IMR-90 (cell line): ENCODE measurements at regions not wholly inside any gene's neighbourhood (a gene's known extent, or its start where the extent isn't known, plus 50 kb on each side); places are given as distances from the start of the nearest gene placed in this dataset.
"Not testable (repeated sequence)": the region's sequence is repeated elsewhere in the genome, so short reads cannot be mapped to it uniquely, and the experiment has no call there.

Source experiments
- ATAC-seq: fragments of 200-7000 bp; cut with Tn5 transposase; 2 replicates; pipeline ENCODE4 v1.9.1; 2020; ENCODE audit warnings: low read depth, mild to moderate bottlenecking, moderate library complexity
- BruUV-seq: library from RNA; stranded (reverse); fragments of 400-500 nt; replicated peaks from 2 replicates; lab custom pipeline; 2021; lab: Mats Ljungman, UMichigan
- CTCF ChIA-PET: fragments of 300-600 bp; formaldehyde crosslinking; extraction: SDS; loops from one replicate; lab custom pipeline; 2021; ENCODE audit warnings: antibody characterized with exemption; lab: Yijun Ruan, JAX
- POLR2A ChIA-PET: fragments of 300-600 bp; sonication (Branson Sonifier 250); formaldehyde crosslinking; loops from one replicate; lab custom pipeline; 2022; ENCODE audit warnings: antibody characterized with exemption; ENCODE audit not compliant: unreplicated experiment; lab: Charles Lee
- DNase-seq: peaks from one replicate; pipeline ENCODE4 v3.0.0; 2013
- H2AFZ ChIP-seq: replicated peaks from 2 replicates; pipeline ENCODE3; 2013; ENCODE audit warnings: low read length, mild to moderate bottlenecking; ENCODE audit not compliant: poor library complexity
- H2AK5ac ChIP-seq: 2 replicates; pipeline ENCODE4 v1.6.1; 2013; ENCODE audit warnings: low read depth, low read length, inconsistent platforms
- H2AK9ac ChIP-seq: replicated peaks from 2 replicates; pipeline ENCODE3; 2013; ENCODE audit warnings: mild to moderate bottlenecking, low read depth, low read length, moderate library complexity; ENCODE audit not compliant: poor library complexity
- H2BK120ac ChIP-seq: 2 replicates; pipeline ENCODE4 v1.6.1; 2013; ENCODE audit warnings: low read depth, low read length, inconsistent platforms
- H2BK15ac ChIP-seq: 3 replicates; pipeline ENCODE4 v1.6.1; 2013; ENCODE audit warnings: low read depth, low read length, inconsistent platforms
- H2BK20ac ChIP-seq: 2 replicates; pipeline ENCODE4 v1.6.1; 2013; ENCODE audit warnings: low read depth, mild to moderate bottlenecking, inconsistent platforms, low read length, moderate library complexity
- H2BK5ac ChIP-seq: 2 replicates; pipeline ENCODE4 v1.6.1; 2013; ENCODE audit warnings: mild to moderate bottlenecking, low read depth, low read length, inconsistent platforms; ENCODE audit not compliant: poor library complexity, severe bottlenecking
- H3K14ac ChIP-seq: replicated peaks from 2 replicates; pipeline ENCODE4 v1.6.1; 2013; ENCODE audit warnings: low read depth, low read length, inconsistent platforms
- H3K18ac ChIP-seq: 2 replicates; pipeline ENCODE4 v1.6.1; 2013; ENCODE audit warnings: low read depth, low read length, control low read depth
- H3K23ac ChIP-seq: 2 replicates; pipeline ENCODE4 v1.6.1; 2013; ENCODE audit warnings: low read depth, low read length, inconsistent platforms
- H3K27ac ChIP-seq: 2 replicates; pipeline ENCODE4 v1.5.1; 2013; ENCODE audit warnings: mild to moderate bottlenecking, control low read depth, low read length; ENCODE audit not compliant: insufficient read depth
- H3K27me3 ChIP-seq: 2 replicates; pipeline ENCODE4 v1.6.1; 2013; ENCODE audit warnings: low read length; ENCODE audit not compliant: control insufficient read depth, insufficient read depth
- H3K36me3 ChIP-seq: 2 replicates; pipeline ENCODE4 v1.6.1; 2013; ENCODE audit warnings: low read length, mixed read lengths; ENCODE audit not compliant: control insufficient read depth, insufficient read depth
- H3K4ac ChIP-seq: 2 replicates; pipeline ENCODE4 v1.6.1; 2013; ENCODE audit warnings: low read depth, low read length, inconsistent platforms
- H3K4me1 ChIP-seq: 2 replicates; pipeline ENCODE4 v1.6.1; 2013; ENCODE audit warnings: low read length, mixed read lengths; ENCODE audit not compliant: control insufficient read depth, insufficient read depth
- H3K4me2 ChIP-seq: 2 replicates; pipeline ENCODE4 v1.6.1; 2013; ENCODE audit warnings: low read depth, mild to moderate bottlenecking, control low read depth, low read length, moderate library complexity
- H3K4me3 ChIP-seq: 2 replicates; pipeline ENCODE4 v1.5.1; 2013; ENCODE audit warnings: low read depth, mild to moderate bottlenecking, control low read depth, low read length, moderate library complexity; ENCODE audit not compliant: insufficient read depth
- H3K56ac ChIP-seq: 2 replicates; pipeline ENCODE4 v1.6.1; 2013; ENCODE audit warnings: low read length, inconsistent platforms; ENCODE audit not compliant: insufficient read depth; ENCODE audit errors: extremely low read depth
- H3K79me1 ChIP-seq, 2 experiments: 2 replicates each; pipeline ENCODE4 v1.6.1; 2013; ENCODE audit warnings: low read length in 2 of 2, inconsistent platforms in 1 of 2, low read depth in 1 of 2
- H3K9ac ChIP-seq: 2 replicates; pipeline ENCODE4 v1.6.1; 2013; ENCODE audit warnings: low read depth, low read length, control low read depth
- H3K9me1 ChIP-seq: 2 replicates; pipeline ENCODE4 v1.6.1; 2013; ENCODE audit warnings: low read length, inconsistent platforms; ENCODE audit not compliant: insufficient read depth
- H3K9me3 ChIP-seq: 2 replicates; pipeline ENCODE4 v1.6.1; 2013; ENCODE audit warnings: low read length; ENCODE audit not compliant: control insufficient read depth, insufficient read depth
- H4K20me1 ChIP-seq: 2 replicates; pipeline ENCODE4 v1.6.1; 2013; ENCODE audit warnings: low read length, inconsistent platforms; ENCODE audit not compliant: insufficient read depth
- H4K5ac ChIP-seq: 2 replicates; pipeline ENCODE4 v1.6.1; 2013; ENCODE audit warnings: mild to moderate bottlenecking, low read depth, low read length, control low read depth
- H4K8ac ChIP-seq, 2 experiments: 2 replicates each; pipeline ENCODE4 v1.6.1; 2013; ENCODE audit warnings: low read depth in 2 of 2, low read length in 2 of 2, control low read depth in 1 of 2, inconsistent platforms in 1 of 2
- H4K91ac ChIP-seq: 2 replicates; pipeline ENCODE4 v1.6.1; 2013; ENCODE audit warnings: low read depth, low read length, inconsistent platforms; ENCODE audit not compliant: insufficient read depth
- WGBS, 2 experiments: methylation state at CpG; one replicate each; pipeline versions ENCODE4 v1.1.5 to v1.1.7; 2013; ENCODE audit warnings: missing lambda C conversion rate in 2 of 2; ENCODE audit not compliant: insufficient read length in 1 of 2; ENCODE audit errors: extremely low coverage in 2 of 2; 5-methylcytosine and 5-hydroxymethylcytosine counted together
- dilution Hi-C: fragments of 300-500 bp; cut with HindIII; formaldehyde crosslinking; loops from one replicate; pipeline ENCODE4 v1.14.3; 2018; ENCODE audit warnings: low sequenced_read_pairs; ENCODE audit not compliant: unreplicated experiment
- in situ Hi-C: fragments of 300-500 bp; cut with MboI; formaldehyde crosslinking; loops from 3 replicates; pipeline ENCODE4 v1.14.3; 2019; ENCODE audit warnings: low sequenced_read_pairs, inconsistent platforms, mixed read lengths
- intact Hi-C: fragments of 100-400 bp; cut with micrococcal nuclease; formaldehyde crosslinking; loops from 2 replicates; pipeline ENCODE4 v1.10.0; 2022

DNA sequence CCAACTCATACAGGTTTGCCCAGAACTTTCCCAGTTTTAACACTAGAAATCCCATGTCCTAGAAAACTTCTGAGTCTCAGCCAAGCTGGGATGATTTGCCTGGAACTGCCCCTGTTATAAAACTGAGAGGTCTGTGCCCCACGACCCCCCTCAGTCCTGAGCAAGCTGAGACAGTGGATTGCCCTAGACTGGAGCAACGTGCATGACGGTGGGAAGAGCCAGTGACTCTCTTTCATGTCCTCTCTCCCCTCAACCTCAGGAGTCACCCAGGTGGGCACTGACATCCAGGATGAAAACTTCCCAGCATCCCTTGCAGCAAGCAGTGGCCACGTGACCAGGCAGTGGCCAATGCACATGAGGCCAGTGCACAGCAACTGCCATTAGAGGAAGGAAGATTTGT is 329.7 kb downstream of the PREX1 start:
- BruUV-seq, POLR2A ChIA-PET, H4K91ac ChIP-seq, H2BK20ac ChIP-seq, H2BK120ac ChIP-seq, H3K27ac ChIP-seq, H2AK9ac ChIP-seq, H4K5ac ChIP-seq, CTCF ChIA-PET, H3K36me3 ChIP-seq, H3K9ac ChIP-seq, in situ Hi-C loops, H4K20me1 ChIP-seq, H2AFZ ChIP-seq, dilution Hi-C loops, intact Hi-C loops, H3K4me2 ChIP-seq, H2BK5ac ChIP-seq, H3K4me3 ChIP-seq, H3K4me1 ChIP-seq, H4K8ac ChIP-seq, H3K23ac ChIP-seq, H3K18ac ChIP-seq, H3K4ac ChIP-seq, ATAC-seq, H3K56ac ChIP-seq, H2AK5ac ChIP-seq, H3K9me3 ChIP-seq, H3K14ac ChIP-seq, H3K9me1 ChIP-seq, H3K79me1 ChIP-seq, H2BK15ac ChIP-seq, H3K27me3 ChIP-seq, DNase-seq: not testable (repeated sequence)
- 40% methylated on average over 1 of the region's 4 CpGs; no CpG with 5 or more reads in 1 of the 2 experiments for WGBS, 2 experiments
